GM12892 (cell line): ENCODE measurements at regions not wholly inside any gene's neighbourhood (a gene's known extent, or its start where the extent isn't known, plus 50 kb on each side); places are given as distances from the start of the nearest gene placed in this dataset.

Experiments
- POLR2A ChIP-seq: IDR thresholded peaks from 2 replicates; pipeline ENCODE4 v1.6.1; 2011; ENCODE audit warnings: low read depth, low read length, control low read depth
- POLR2AphosphoS5 ChIP-seq: IDR thresholded peaks from 2 replicates; pipeline ENCODE4 v1.6.1; 2011; ENCODE audit warnings: low read depth, low read length, control low read depth
- TAF1 ChIP-seq: IDR thresholded peaks from 2 replicates; pipeline ENCODE4 v1.6.1; 2011; ENCODE audit warnings: low read depth, mild to moderate bottlenecking, control low read depth, low read length, borderline replicate concordance

- TF ChIP-seq POLR2A (no peak), TAF1 (no peak), POLR2AphosphoS5 (no peak)
Measured at GRCh38 chr6:21967056-21967974, 329.5 kb downstream of the PRL start.
